ENCODE measurements at regions not wholly inside any gene's neighbourhood (a gene's known extent, or its start where the extent isn't known, plus 50 kb on each side); places are given as distances from the start of the nearest gene placed in this dataset.

DNA sequence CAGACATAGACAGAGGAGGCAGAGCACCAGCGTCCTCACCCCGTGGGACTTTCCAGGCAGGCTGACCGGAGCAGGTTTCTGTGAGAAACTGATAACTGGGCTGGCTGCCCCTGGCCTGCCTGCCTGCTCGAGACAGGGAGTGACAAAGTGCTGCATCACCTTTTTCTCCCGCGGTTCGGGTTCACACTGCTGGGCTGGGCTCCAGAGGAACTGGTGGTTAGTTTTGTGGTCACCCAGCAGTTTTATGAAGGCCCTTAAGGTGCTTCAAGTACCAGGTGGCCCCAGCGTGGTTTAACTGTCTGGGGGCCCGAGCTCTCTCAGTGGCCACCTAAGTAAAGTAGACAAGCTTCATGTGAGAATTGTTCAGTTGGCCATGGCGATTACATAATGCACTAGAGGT, 1073.6 kb downstream of the BCL11B start:
- Histone ChIP-seq H3K27ac (replicated peaks) (no peak overlapping the region), H3K27me3 (ENCODE audit: insufficient read depth, poor library complexity, severe bottlenecking) (peaks cover 5% of the 10 kb centered on the region), H3K4me3 (replicated peaks; ENCODE audit: insufficient read depth, low read length) (no peak overlapping the region)
- TF ChIP-seq, protein P1, sequence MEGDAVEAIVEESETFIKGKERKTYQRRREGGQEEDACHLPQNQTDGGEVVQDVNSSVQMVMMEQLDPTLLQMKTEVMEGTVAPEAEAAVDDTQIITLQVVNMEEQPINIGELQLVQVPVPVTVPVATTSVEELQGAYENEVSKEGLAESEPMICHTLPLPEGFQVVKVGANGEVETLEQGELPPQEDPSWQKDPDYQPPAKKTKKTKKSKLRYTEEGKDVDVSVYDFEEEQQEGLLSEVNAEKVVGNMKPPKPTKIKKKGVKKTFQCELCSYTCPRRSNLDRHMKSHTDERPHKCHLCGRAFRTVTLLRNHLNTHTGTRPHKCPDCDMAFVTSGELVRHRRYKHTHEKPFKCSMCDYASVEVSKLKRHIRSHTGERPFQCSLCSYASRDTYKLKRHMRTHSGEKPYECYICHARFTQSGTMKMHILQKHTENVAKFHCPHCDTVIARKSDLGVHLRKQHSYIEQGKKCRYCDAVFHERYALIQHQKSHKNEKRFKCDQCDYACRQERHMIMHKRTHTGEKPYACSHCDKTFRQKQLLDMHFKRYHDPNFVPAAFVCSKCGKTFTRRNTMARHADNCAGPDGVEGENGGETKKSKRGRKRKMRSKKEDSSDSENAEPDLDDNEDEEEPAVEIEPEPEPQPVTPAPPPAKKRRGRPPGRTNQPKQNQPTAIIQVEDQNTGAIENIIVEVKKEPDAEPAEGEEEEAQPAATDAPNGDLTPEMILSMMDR (IDR thresholded peaks at IDR 0.05; ENCODE audit: insufficient read depth, low read length), result no peak
- TF ChIP-seq SPI1 (IDR thresholded peaks at IDR 0.05; ENCODE audit: borderline replicate concordance, low read depth) (no peak), GABPA (IDR thresholded peaks at IDR 0.05; ENCODE audit: low read depth) (no peak), POLR2AphosphoS5 (IDR thresholded peaks at IDR 0.05; ENCODE audit: low read depth) (peak; percentile 42; the same call in 1 of the 2 replicates)
- TF ChIP-seq, protein P2, sequence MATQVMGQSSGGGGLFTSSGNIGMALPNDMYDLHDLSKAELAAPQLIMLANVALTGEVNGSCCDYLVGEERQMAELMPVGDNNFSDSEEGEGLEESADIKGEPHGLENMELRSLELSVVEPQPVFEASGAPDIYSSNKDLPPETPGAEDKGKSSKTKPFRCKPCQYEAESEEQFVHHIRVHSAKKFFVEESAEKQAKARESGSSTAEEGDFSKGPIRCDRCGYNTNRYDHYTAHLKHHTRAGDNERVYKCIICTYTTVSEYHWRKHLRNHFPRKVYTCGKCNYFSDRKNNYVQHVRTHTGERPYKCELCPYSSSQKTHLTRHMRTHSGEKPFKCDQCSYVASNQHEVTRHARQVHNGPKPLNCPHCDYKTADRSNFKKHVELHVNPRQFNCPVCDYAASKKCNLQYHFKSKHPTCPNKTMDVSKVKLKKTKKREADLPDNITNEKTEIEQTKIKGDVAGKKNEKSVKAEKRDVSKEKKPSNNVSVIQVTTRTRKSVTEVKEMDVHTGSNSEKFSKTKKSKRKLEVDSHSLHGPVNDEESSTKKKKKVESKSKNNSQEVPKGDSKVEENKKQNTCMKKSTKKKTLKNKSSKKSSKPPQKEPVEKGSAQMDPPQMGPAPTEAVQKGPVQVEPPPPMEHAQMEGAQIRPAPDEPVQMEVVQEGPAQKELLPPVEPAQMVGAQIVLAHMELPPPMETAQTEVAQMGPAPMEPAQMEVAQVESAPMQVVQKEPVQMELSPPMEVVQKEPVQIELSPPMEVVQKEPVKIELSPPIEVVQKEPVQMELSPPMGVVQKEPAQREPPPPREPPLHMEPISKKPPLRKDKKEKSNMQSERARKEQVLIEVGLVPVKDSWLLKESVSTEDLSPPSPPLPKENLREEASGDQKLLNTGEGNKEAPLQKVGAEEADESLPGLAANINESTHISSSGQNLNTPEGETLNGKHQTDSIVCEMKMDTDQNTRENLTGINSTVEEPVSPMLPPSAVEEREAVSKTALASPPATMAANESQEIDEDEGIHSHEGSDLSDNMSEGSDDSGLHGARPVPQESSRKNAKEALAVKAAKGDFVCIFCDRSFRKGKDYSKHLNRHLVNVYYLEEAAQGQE (IDR thresholded peaks at IDR 0.05; ENCODE audit: insufficient replicate concordance, low read depth), result no peak
- DNase-seq (ENCODE audit: low read depth in 1 of 2, low spot score in 1 of 2), result peak in 1 of 2 experiments; percentile 9

DNA sequence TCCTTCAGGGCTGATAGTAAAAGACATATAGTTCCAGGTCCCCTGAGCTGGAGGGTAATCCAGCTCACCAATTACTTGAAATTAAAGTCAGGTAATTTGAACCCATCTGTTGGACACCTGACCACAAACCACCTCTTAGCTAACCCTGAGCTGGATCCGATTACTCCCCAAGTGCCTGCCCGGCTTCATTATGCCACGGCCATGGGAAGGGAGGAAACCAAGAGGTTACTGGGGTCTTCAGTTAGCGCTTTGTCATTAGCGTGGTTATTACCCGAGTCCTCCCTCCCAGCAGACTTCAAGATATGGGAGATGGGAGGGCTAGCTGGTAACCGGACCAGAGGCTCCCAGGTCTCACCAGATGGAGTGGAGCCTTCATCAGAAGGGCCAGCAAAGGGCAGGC, 1071.4 kb downstream of the BCL11B start:
- no peak overlapping the region for H3K4me3 ChIP-seq (replicated peaks; ENCODE audit: insufficient read depth, low read length)
- peaks cover 5% of the 10 kb centered on the region for H3K27me3 ChIP-seq (ENCODE audit: insufficient read depth, poor library complexity, severe bottlenecking)
- no peak overlapping the region for H3K27ac ChIP-seq (replicated peaks)
- TF ChIP-seq SPI1 (IDR thresholded peaks at IDR 0.05; ENCODE audit: borderline replicate concordance, low read depth) (no peak), GABPA (IDR thresholded peaks at IDR 0.05; ENCODE audit: low read depth) (no peak), POLR2AphosphoS5 (IDR thresholded peaks at IDR 0.05; ENCODE audit: low read depth) (no peak)
- TF ChIP-seq, protein P2 (IDR thresholded peaks at IDR 0.05; ENCODE audit: insufficient replicate concordance, low read depth), result no peak
- TF ChIP-seq, protein P1 (IDR thresholded peaks at IDR 0.05; ENCODE audit: insufficient read depth, low read length), result no peak
- DNase-seq (ENCODE audit: low read depth in 1 of 2, low spot score in 1 of 2), result no peak

DNA sequence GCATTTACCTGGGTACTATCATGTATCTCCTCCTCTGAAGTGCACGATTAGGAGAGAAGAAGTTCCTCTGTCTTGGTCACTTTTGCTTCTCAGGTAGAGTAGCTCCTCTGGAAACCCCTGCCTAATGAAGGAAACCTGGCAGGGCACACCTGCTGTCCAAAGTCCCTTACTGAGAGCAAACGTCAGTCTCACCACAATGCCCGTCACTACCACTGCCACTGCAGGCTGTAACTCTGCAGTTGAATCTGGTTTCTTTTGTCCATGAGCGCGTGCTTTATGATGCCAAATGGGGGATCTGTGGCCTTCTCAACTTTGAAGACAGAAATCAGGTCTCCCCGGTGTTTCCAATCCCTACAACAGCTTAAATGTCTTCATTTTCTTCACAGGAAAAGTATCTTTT, 1068.6 kb downstream of the BCL11B start:
- TF ChIP-seq GABPA (IDR thresholded peaks at IDR 0.05; ENCODE audit: low read depth), result no peak
- TF ChIP-seq POLR2AphosphoS5 (IDR thresholded peaks at IDR 0.05; ENCODE audit: low read depth), result no peak
- TF ChIP-seq, protein P1 (IDR thresholded peaks at IDR 0.05; ENCODE audit: insufficient read depth, low read length), result no peak
- TF ChIP-seq SPI1 (IDR thresholded peaks at IDR 0.05; ENCODE audit: borderline replicate concordance, low read depth), result no peak
- TF ChIP-seq, protein P2 (IDR thresholded peaks at IDR 0.05; ENCODE audit: insufficient replicate concordance, low read depth), result no peak
- Histone ChIP-seq H3K4me3 (replicated peaks; ENCODE audit: insufficient read depth, low read length) (no peak overlapping the region), H3K27ac (replicated peaks) (no peak overlapping the region), H3K27me3 (ENCODE audit: insufficient read depth, poor library complexity, severe bottlenecking) (no peaks in the 10 kb centered on the region)
- DNase-seq (ENCODE audit: low read depth in 1 of 2, low spot score in 1 of 2), result no peak
